H1 (cell line): ENCODE measurements at regions not wholly inside any gene's neighbourhood (a gene's known extent, or its start where the extent isn't known, plus 50 kb on each side); places are given as distances from the start of the nearest gene placed in this dataset.

Experiments used
- ATF3 ChIP-seq: IDR thresholded peaks from 2 replicates; pipeline ENCODE4 v1.6.1; 2011; ENCODE audit warnings: low read depth, mild to moderate bottlenecking, low read length; ENCODE audit not compliant: insufficient read depth
- CTCF ChIP-seq, 3 experiments: IDR thresholded peaks; 1 replicate in 2 of 3; 2 replicates in 1 of 3; pipeline versions ENCODE4 v1.5.1 to v1.6.1; 2011; ENCODE audit warnings: low read length in 3 of 3, mild to moderate bottlenecking in 3 of 3, inconsistent platforms in 2 of 3, low read depth in 1 of 3, moderate library complexity in 1 of 3; ENCODE audit not compliant: insufficient read depth in 1 of 3; ENCODE audit errors: control extremely low read depth in 1 of 3
- EGR1 ChIP-seq: IDR thresholded peaks from 2 replicates; pipeline ENCODE4 v1.6.1; 2011; ENCODE audit warnings: low read depth, low read length, borderline replicate concordance
- EP300 ChIP-seq, 2 experiments: IDR thresholded peaks; 1 replicate in 1 of 2; 2 replicates in 1 of 2; pipeline ENCODE4 v1.6.1; 2011 to 2012; ENCODE audit warnings: low read depth in 2 of 2, low read length in 2 of 2, mild to moderate bottlenecking in 2 of 2, borderline replicate concordance in 1 of 2, inconsistent platforms in 1 of 2, moderate library complexity in 1 of 2
- EZH2 ChIP-seq: fragments of 200-600 bp; sonication (generic); IDR thresholded peaks from 2 replicates; pipeline ENCODE4 v1.7.1; 2012; ENCODE audit warnings: low read depth, mild to moderate bottlenecking, moderate library complexity, low read length, inconsistent platforms; ENCODE audit not compliant: severe bottlenecking
- HDAC2 ChIP-seq, 2 experiments: fragments of 300-600 bp in 1 of 2; sonication (generic) in 1 of 2; IDR thresholded peaks; 2 replicates each; pipeline ENCODE4 v1.6.1; 2011 to 2012; ENCODE audit warnings: low read depth in 2 of 2, low read length in 2 of 2, mild to moderate bottlenecking in 2 of 2, moderate library complexity in 2 of 2, borderline replicate concordance in 1 of 2, inconsistent platforms in 1 of 2
- MAX ChIP-seq: IDR thresholded peaks from 2 replicates; pipeline ENCODE4 v1.6.1; 2012; ENCODE audit warnings: inconsistent platforms
- NANOG ChIP-seq: IDR thresholded peaks from 2 replicates; pipeline ENCODE4 v1.6.1; 2011; ENCODE audit warnings: low read length, low read depth, mild to moderate bottlenecking, inconsistent platforms; ENCODE audit not compliant: insufficient read depth, poor library complexity, severe bottlenecking
- NRF1 ChIP-seq: IDR thresholded peaks from 2 replicates; pipeline ENCODE4 v1.6.1; 2011; ENCODE audit warnings: mild to moderate bottlenecking, low read depth, low read length, improper control_type of control experiment
- POLR2A ChIP-seq, 2 experiments: IDR thresholded peaks; 1 replicate in 1 of 2; 2 replicates in 1 of 2; pipeline ENCODE4 v1.6.1; 2011; ENCODE audit warnings: low read depth in 2 of 2, low read length in 2 of 2, mild to moderate bottlenecking in 2 of 2; ENCODE audit errors: control extremely low read depth in 1 of 2
- RFX5 ChIP-seq: IDR thresholded peaks from 2 replicates; pipeline ENCODE4 v1.6.1; 2011; ENCODE audit warnings: low read depth, low read length, improper control_type of control experiment, borderline replicate concordance
- TAF1 ChIP-seq: IDR thresholded peaks from 2 replicates; pipeline ENCODE4 v1.6.1; 2011; ENCODE audit warnings: mild to moderate bottlenecking, low read depth, low read length
- USF2 ChIP-seq: IDR thresholded peaks from 2 replicates; pipeline ENCODE4 v1.6.1; 2011; ENCODE audit warnings: low read length, improper control_type of control experiment

- TF ChIP-seq TAF1 (no peak), MAX (no peak), POLR2A (IDR thresholded peaks at IDR 0.05; ENCODE audit: control extremely low read depth in 1 of 2, low read depth in 2 of 2, low read length in 2 of 2) (no peak), CTCF (IDR thresholded peaks at IDR 0.05; ENCODE audit: control extremely low read depth in 1 of 3, insufficient read depth in 1 of 3, low read depth in 1 of 3, low read length in 3 of 3) (no peak), EGR1 (no peak), NANOG (no peak), EZH2 (no peak), HDAC2 (IDR thresholded peaks at IDR 0.05; ENCODE audit: borderline replicate concordance in 1 of 2, low read depth in 2 of 2, low read length in 2 of 2) (no peak), ATF3 (no peak), EP300 (IDR thresholded peaks at IDR 0.05; ENCODE audit: borderline replicate concordance in 1 of 2, low read depth in 2 of 2, low read length in 2 of 2) (no peak), RFX5 (no peak), NRF1 (no peak), USF2 (no peak)
These were observed 450.8 kb downstream of the USP25 start for GRCh38 chr21:16180614-16181013.
